Fibroblast of skin of right quadriceps (primary cell): ENCODE measurements at regions not wholly inside any gene's neighbourhood (a gene's known extent, or its start where the extent isn't known, plus 50 kb on each side); places are given as distances from the start of the nearest gene placed in this dataset.
A peak's percentile ranks its signal among the peaks of the same experiment; 100 is the strongest.
"Not testable (repeated sequence)": the region's sequence is repeated elsewhere in the genome, so short reads cannot be mapped to it uniquely, and the experiment has no call there.

ENCODE experiments used
- DNase-seq: peaks from one replicate; pipeline ENCODE4 v3.0.0-alpha.2; 2013

GRCh38 chr2:230593765-230594164 lies 118.9 kb upstream of the CAB39 start:
- no peak for DNase-seq

GRCh38 chr2:230594286-230594840 lies 118.3 kb upstream of the CAB39 start:
- no peak for DNase-seq

- DNase-seq, result no peak
These were observed 112.8 kb upstream of the CAB39 start for GRCh38 chr2:230599853-230600252.

GRCh38 chr2:230600285-230600684 lies 112.4 kb upstream of the CAB39 start:
- DNase-seq, result no peak

GRCh38 chr2:230600881-230601280 lies 111.8 kb upstream of the CAB39 start:
- DNase-seq, result no peak

- DNase-seq, result no peak
These were observed 111.1 kb upstream of the CAB39 start for GRCh38 chr2:230601510-230601909.

- DNase-seq, result no peak
These were observed 109.9 kb upstream of the CAB39 start for GRCh38 chr2:230602562-230603230.

- DNase-seq, result not testable (repeated sequence)
These were observed 109.3 kb upstream of the CAB39 start for GRCh38 chr2:230603317-230603716.

GRCh38 chr2:230604158-230604557 lies 108.5 kb upstream of the CAB39 start:
- not testable (repeated sequence) for DNase-seq

- no peak for DNase-seq
These were observed 98.6 kb upstream of the CAB39 start for GRCh38 chr2:230614040-230614439.

- no peak for DNase-seq
These were observed 97.7 kb upstream of the CAB39 start for GRCh38 chr2:230614913-230615332.

GRCh38 chr2:230617256-230617706 lies 95.4 kb upstream of the CAB39 start:
- peak; percentile 82 for DNase-seq

- no peak for DNase-seq
These were observed 93.2 kb upstream of the CAB39 start for GRCh38 chr2:230619491-230619890.

GRCh38 chr2:230625220-230625619 lies 87.4 kb upstream of the CAB39 start:
- DNase-seq, result not testable (repeated sequence)

- DNase-seq, result not testable (repeated sequence)
These were observed 85.6 kb upstream of the CAB39 start for GRCh38 chr2:230627091-230627490.

- peak; percentile 63 for DNase-seq
These were observed 84.6 kb upstream of the CAB39 start for GRCh38 chr2:230627806-230628724.

- DNase-seq, result no peak
These were observed 81.2 kb upstream of the CAB39 start for GRCh38 chr2:230631470-230631869.

GRCh38 chr2:230634146-230634545 lies 78.5 kb upstream of the CAB39 start:
- no peak for DNase-seq

- not testable (repeated sequence) for DNase-seq
These were observed 77.8 kb upstream of the CAB39 start for GRCh38 chr2:230634721-230635313.

GRCh38 chr2:230636684-230637271 lies 75.9 kb upstream of the CAB39 start:
- no peak for DNase-seq

GRCh38 chr2:230637486-230637885 lies 75.2 kb upstream of the CAB39 start:
- not testable (repeated sequence) for DNase-seq

GRCh38 chr2:230640540-230641011 lies 72.1 kb upstream of the CAB39 start:
- DNase-seq, result peak; percentile 30

GRCh38 chr2:230642966-230643365 lies 69.7 kb upstream of the CAB39 start:
- no peak for DNase-seq
